HCT116 (cell line): ENCODE measurements at regions not wholly inside any gene's neighbourhood (a gene's known extent, or its start where the extent isn't known, plus 50 kb on each side); places are given as distances from the start of the nearest gene placed in this dataset.

Experiments used
- ATAC-seq: fragments of 200-7000 bp; cut with Tn5 transposase; 2 replicates; pipeline ENCODE4 v1.9.1; 2020; ENCODE audit warnings: mild to moderate bottlenecking, moderate library complexity
- BruUV-seq: library from RNA; stranded (reverse); fragments of 400-500 nt; replicated peaks from 2 replicates; lab custom pipeline; 2021; lab: Mats Ljungman, UMichigan
- CTCF ChIA-PET: fragments of 300-600 bp; sonication (Branson Sonifier 250); formaldehyde crosslinking; loops from one replicate; lab custom pipeline; 2021; ENCODE audit warnings: antibody characterized with exemption; lab: Charles Lee
- POLR2A ChIA-PET: fragments of 300-600, 350-600 bp; sonication (Branson Sonifier 250); formaldehyde crosslinking; loops from one replicate; lab custom pipeline; 2021; ENCODE audit warnings: antibody characterized with exemption; lab: Charles Lee
- RAD21 ChIA-PET, 2 experiments: fragments of 300-600 bp; sonication (Branson Sonifier 250); formaldehyde crosslinking; loops; one replicate each; lab custom pipeline; 2023; ENCODE audit warnings: low total read pairs in 2 of 2; ENCODE audit not compliant: uncharacterized antibody in 2 of 2, unreplicated experiment in 2 of 2, low non-redundant PET in 1 of 2; lab: Charles Lee
- DNase-seq: peaks from one replicate; pipeline ENCODE4 v3.0.0-alpha.2; 2010; ENCODE audit warnings: low read depth, low spot score
- H2AFZ ChIP-seq: fragments of 200-600 bp; shearing (Covaris generic), sonication (generic); 2 replicates; pipeline ENCODE4 v1.6.1; 2017; ENCODE audit warnings: low read depth, mixed run types, mixed read lengths, antibody characterized with exemption, low read length; ENCODE audit not compliant: poor library complexity, severe bottlenecking
- H3K27ac ChIP-seq: 2 replicates; pipeline ENCODE4 v1.5.1; 2012; ENCODE audit warnings: low read depth, low read length
- H3K27me3 ChIP-seq: fragments of 200-600 bp; sonication (generic); 2 replicates; pipeline ENCODE4 v1.6.1; 2016; ENCODE audit warnings: mixed run types, low read length, mixed read lengths; ENCODE audit not compliant: insufficient read depth
- H3K36me3 ChIP-seq, 2 experiments: fragments of 200-500 bp in 1 of 2; fragments of 200-600 bp in 1 of 2; sonication (Bioruptor generic) in 1 of 2; sonication (generic) in 1 of 2; 2 replicates each; pipeline versions ENCODE4 v1.5.1 to v1.6.1; 2014 to 2016; ENCODE audit warnings: low read length in 2 of 2, inconsistent platforms in 1 of 2, mixed read lengths in 1 of 2, mixed run types in 1 of 2; ENCODE audit not compliant: insufficient read depth in 2 of 2, control insufficient read depth in 1 of 2
- H3K4me1 ChIP-seq, 2 experiments: fragments of 200-600 bp in 1 of 2; sonication (generic) in 1 of 2; 2 replicates each; pipeline versions ENCODE4 v1.5.1 to v1.6.1; 2012 to 2017; ENCODE audit warnings: low read length in 2 of 2, inconsistent platforms in 1 of 2, mild to moderate bottlenecking in 1 of 2, mixed read lengths in 1 of 2, mixed run types in 1 of 2, moderate library complexity in 1 of 2; ENCODE audit not compliant: insufficient read depth in 2 of 2, control insufficient read depth in 1 of 2
- H3K4me2 ChIP-seq: fragments of 200-600 bp; sonication (generic); 2 replicates; pipeline ENCODE4 v1.6.1; 2017; ENCODE audit warnings: mixed run types, low read length, mixed read lengths
- H3K4me3 ChIP-seq, 2 experiments: fragments of 200-600 bp in 1 of 2; sonication (generic) in 1 of 2; replicated peaks in 1 of 2; 2 replicates each; pipeline ENCODE4 v1.5.1; 2011 to 2016; ENCODE audit warnings: low read length in 2 of 2, control low read depth in 1 of 2, low read depth in 1 of 2, mild to moderate bottlenecking in 1 of 2, mixed read lengths in 1 of 2, mixed run types in 1 of 2
- H3K79me2 ChIP-seq: fragments of 200-600 bp; sonication (generic); 2 replicates; pipeline ENCODE4 v1.6.1; 2017; ENCODE audit warnings: mild to moderate bottlenecking, mixed run types, low read length, moderate library complexity, mixed read lengths; ENCODE audit not compliant: insufficient read depth
- H3K9ac ChIP-seq: fragments of 200-600 bp; sonication (generic); 2 replicates; pipeline ENCODE4 v1.6.1; 2016; ENCODE audit warnings: low read length, mixed read lengths
- H3K9me2 ChIP-seq: fragments of 200-600 bp; sonication (generic), shearing (Covaris generic); 2 replicates; pipeline ENCODE4 v1.6.1; 2017; ENCODE audit warnings: mixed run types, mild to moderate bottlenecking, moderate library complexity; ENCODE audit not compliant: insufficient read depth
- H3K9me3 ChIP-seq, 2 experiments: fragments of 200-500 bp in 1 of 2; fragments of 200-600 bp in 1 of 2; sonication (Bioruptor generic) in 1 of 2; sonication (generic) in 1 of 2; 2 replicates each; pipeline ENCODE4 v1.6.1; 2014 to 2017; ENCODE audit warnings: low read length in 2 of 2, mixed read lengths in 2 of 2, inconsistent platforms in 1 of 2, low read depth in 1 of 2, mild to moderate bottlenecking in 1 of 2, mixed run types in 1 of 2, moderate library complexity in 1 of 2; ENCODE audit not compliant: control insufficient read depth in 1 of 2, insufficient read depth in 1 of 2
- H4K20me1 ChIP-seq: fragments of 200-600 bp; sonication (generic), shearing (Covaris generic); 2 replicates; pipeline ENCODE4 v1.6.1; 2017; ENCODE audit warnings: mixed run types, mild to moderate bottlenecking, moderate library complexity; ENCODE audit not compliant: insufficient read depth
- ATF3 ChIP-seq: IDR thresholded peaks from 2 replicates; pipeline ENCODE4 v1.6.1; 2012
- CBX3 ChIP-seq: IDR thresholded peaks from 2 replicates; pipeline ENCODE4 v1.6.1; 2012; ENCODE audit warnings: low read depth
- EZH2 ChIP-seq: fragments of 200-600 bp; sonication (generic); IDR thresholded peaks from 2 replicates; pipeline ENCODE4 v1.6.1; 2017; ENCODE audit warnings: antibody characterized with exemption, mixed run types
- EZH2phosphoT487 ChIP-seq: fragments of 200-600 bp; IDR thresholded peaks from 2 replicates; pipeline ENCODE4 v1.6.1; 2018; ENCODE audit warnings: antibody characterized with exemption, borderline replicate concordance
- FOSL1 ChIP-seq: IDR thresholded peaks from 2 replicates; pipeline ENCODE4 v1.6.1; 2012; ENCODE audit warnings: low read depth
- POLR2A ChIP-seq: IDR thresholded peaks from 2 replicates; pipeline ENCODE4 v1.7.0; 2011; ENCODE audit warnings: borderline replicate concordance; ENCODE audit not compliant: insufficient read depth, insufficient read length; ENCODE audit errors: extremely low read depth
- RAD21 ChIP-seq: IDR thresholded peaks from 2 replicates; pipeline ENCODE4 v1.6.1; 2012; ENCODE audit warnings: low read depth, mild to moderate bottlenecking
- SIN3A ChIP-seq: IDR thresholded peaks from 2 replicates; pipeline ENCODE4 v1.6.1; 2012; ENCODE audit warnings: low read depth
- SP1 ChIP-seq: IDR thresholded peaks from 2 replicates; pipeline ENCODE4 v1.6.1; 2012; ENCODE audit warnings: low read depth
- SRF ChIP-seq: IDR thresholded peaks from 2 replicates; pipeline ENCODE4 v1.6.1; 2012; ENCODE audit warnings: low read depth
- TCF7L2 ChIP-seq: IDR thresholded peaks from 2 replicates; pipeline ENCODE4 v1.7.0; 2011; ENCODE audit warnings: borderline replicate concordance, inconsistent platforms; ENCODE audit not compliant: insufficient read depth, insufficient read length; ENCODE audit errors: extremely low read depth
- YY1 ChIP-seq: IDR thresholded peaks from 2 replicates; pipeline ENCODE4 v1.6.1; 2011; ENCODE audit warnings: low read length, low read depth, moderate library complexity, mild to moderate bottlenecking; ENCODE audit not compliant: insufficient replicate concordance; ENCODE audit errors: extremely low read depth
- ZNF274 ChIP-seq: fragments of 200-500 bp; sonication (Bioruptor generic); IDR thresholded peaks from 2 replicates; pipeline ENCODE4 v1.6.1; 2014; ENCODE audit warnings: mild to moderate bottlenecking, low read depth, low read length, inconsistent platforms
- intact Hi-C: fragments of 100-400 bp; cut with micrococcal nuclease; formaldehyde crosslinking; loops from 2 replicates; pipeline ENCODE4 v1.10.0; 2022
- TF ChIP-seq, protein P1 (sequence below): IDR thresholded peaks from 2 replicates; pipeline ENCODE4 v1.6.1; 2011; ENCODE audit warnings: mild to moderate bottlenecking, low read length, moderate library complexity; ENCODE audit not compliant: insufficient replicate concordance; ENCODE audit errors: extremely low read depth
- TF ChIP-seq, protein P2 (sequence below): IDR thresholded peaks from 2 replicates; pipeline ENCODE4 v1.6.1; 2012

DNA sequence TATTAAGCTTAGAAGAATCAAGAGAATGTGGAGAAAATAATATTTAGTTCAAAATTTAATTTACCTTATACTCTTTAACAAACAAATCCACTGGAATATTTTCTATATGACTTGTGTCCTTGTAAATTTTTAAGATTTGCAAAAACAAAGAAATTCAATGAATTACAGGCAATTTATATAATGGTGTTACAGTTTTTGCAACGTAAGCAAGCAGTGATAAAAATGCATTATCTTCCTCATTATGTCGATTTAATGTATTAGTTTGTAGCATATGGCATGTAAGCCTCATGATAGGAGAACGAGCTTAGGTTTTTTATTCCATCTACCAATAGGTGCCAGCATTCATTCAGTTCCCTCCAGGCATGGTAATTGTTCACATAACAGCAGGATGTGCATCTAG, 100.0 kb upstream of the PCDH9 start:
- TF ChIP-seq, protein P1, sequence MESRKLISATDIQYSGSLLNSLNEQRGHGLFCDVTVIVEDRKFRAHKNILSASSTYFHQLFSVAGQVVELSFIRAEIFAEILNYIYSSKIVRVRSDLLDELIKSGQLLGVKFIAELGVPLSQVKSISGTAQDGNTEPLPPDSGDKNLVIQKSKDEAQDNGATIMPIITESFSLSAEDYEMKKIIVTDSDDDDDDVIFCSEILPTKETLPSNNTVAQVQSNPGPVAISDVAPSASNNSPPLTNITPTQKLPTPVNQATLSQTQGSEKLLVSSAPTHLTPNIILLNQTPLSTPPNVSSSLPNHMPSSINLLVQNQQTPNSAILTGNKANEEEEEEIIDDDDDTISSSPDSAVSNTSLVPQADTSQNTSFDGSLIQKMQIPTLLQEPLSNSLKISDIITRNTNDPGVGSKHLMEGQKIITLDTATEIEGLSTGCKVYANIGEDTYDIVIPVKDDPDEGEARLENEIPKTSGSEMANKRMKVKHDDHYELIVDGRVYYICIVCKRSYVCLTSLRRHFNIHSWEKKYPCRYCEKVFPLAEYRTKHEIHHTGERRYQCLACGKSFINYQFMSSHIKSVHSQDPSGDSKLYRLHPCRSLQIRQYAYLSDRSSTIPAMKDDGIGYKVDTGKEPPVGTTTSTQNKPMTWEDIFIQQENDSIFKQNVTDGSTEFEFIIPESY = no peak
- TF ChIP-seq CBX3 = no peak
- TF ChIP-seq SIN3A = no peak
- no peak for TF ChIP-seq RAD21
- TF ChIP-seq TCF7L2 = no peak
- TF ChIP-seq FOSL1 = no peak
- TF ChIP-seq EZH2phosphoT487 = no peak
- no peak for TF ChIP-seq EZH2
- TF ChIP-seq SRF = no peak
- no peak for TF ChIP-seq ATF3
- no peak for TF ChIP-seq YY1
- TF ChIP-seq POLR2A = no peak
- no peak for TF ChIP-seq ZNF274
- TF ChIP-seq SP1 = no peak
- TF ChIP-seq, protein P2, sequence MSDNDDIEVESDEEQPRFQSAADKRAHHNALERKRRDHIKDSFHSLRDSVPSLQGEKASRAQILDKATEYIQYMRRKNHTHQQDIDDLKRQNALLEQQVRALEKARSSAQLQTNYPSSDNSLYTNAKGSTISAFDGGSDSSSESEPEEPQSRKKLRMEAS = no peak

More for the DNA sequence above, 100.0 kb upstream of the PCDH9 start:
- DNase-seq (no peak), ATAC-seq (no peak)
- Histone ChIP-seq H3K4me1 (no peaks in the 10 kb centered on the region), H3K9ac (no peak overlapping the region), H3K9me2 (no peaks in the 10 kb centered on the region), H3K79me2 (no peaks in the 10 kb centered on the region), H3K4me3 (no peak overlapping the region), H3K27me3 (no peaks in the 10 kb centered on the region), H3K27ac (no peak overlapping the region), H3K4me2 (no peak overlapping the region), H3K9me3 (no peaks in the 10 kb centered on the region), H2AFZ (no peak overlapping the region), H4K20me1 (no peaks in the 10 kb centered on the region), H3K36me3 (no peaks in the 10 kb centered on the region)
- no TSS peak for BruUV-seq
- POLR2A ChIA-PET = no interaction called here
- RAD21 ChIA-PET = no interaction called here
- intact Hi-C loops = no loop called here
- CTCF ChIA-PET = no interaction called here
